ENCODE measurements at regions not wholly inside any gene's neighbourhood (a gene's known extent, or its start where the extent isn't known, plus 50 kb on each side); places are given as distances from the start of the nearest gene placed in this dataset.

DNA sequence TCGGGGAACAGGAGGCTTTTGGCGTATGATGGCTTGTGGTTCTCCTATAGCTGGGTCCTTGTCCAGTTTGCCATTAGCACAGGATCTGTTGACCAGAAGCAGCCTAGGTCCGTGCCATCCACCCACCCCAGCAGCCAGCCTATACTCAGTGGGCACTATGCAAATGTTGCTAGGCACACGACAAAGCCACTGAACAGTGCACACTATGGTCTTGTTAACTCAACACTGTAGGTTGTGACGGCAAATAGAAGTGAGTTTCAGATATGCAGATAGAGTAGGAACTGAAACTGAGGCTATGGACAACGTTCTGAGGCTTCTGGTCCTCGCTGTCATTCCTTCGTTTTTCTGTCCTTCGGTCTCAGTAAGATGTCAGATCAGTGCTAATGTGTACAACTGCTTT lies 541.3 kb upstream of the TENM3 start:
- H3K36me3 ChIP-seq (ENCODE audit: insufficient read depth, low read length) = no peaks in the 10 kb centered on the region
- no peaks in the 10 kb centered on the region for H3K9me3 ChIP-seq (replicated peaks; ENCODE audit: low read length)
- no peak overlapping the region for H3K9ac ChIP-seq (ENCODE audit: low read depth, low read length)
- H3K4me2 ChIP-seq (ENCODE audit: low read length) = no peak overlapping the region
- no peaks in the 10 kb centered on the region for H3K27me3 ChIP-seq (ENCODE audit: control insufficient read depth, insufficient read depth, low read length)
- no peaks in the 10 kb centered on the region for H3K4me1 ChIP-seq (ENCODE audit: control insufficient read depth, insufficient read depth, low read length)
- H3K4me3 ChIP-seq (ENCODE audit: low read length) = no peak overlapping the region

- H3K27me3 ChIP-seq (ENCODE audit: control insufficient read depth, insufficient read depth, low read length) = no peaks in the 10 kb centered on the region
- no peaks in the 10 kb centered on the region for H3K9me3 ChIP-seq (replicated peaks; ENCODE audit: low read length)
- no peak overlapping the region for H3K9ac ChIP-seq (ENCODE audit: low read depth, low read length)
- no peaks in the 10 kb centered on the region for H3K4me1 ChIP-seq (ENCODE audit: control insufficient read depth, insufficient read depth, low read length)
- H3K4me3 ChIP-seq (ENCODE audit: low read length) = no peak overlapping the region
- no peak overlapping the region for H3K4me2 ChIP-seq (ENCODE audit: low read length)
- H3K36me3 ChIP-seq (ENCODE audit: insufficient read depth, low read length) = no peaks in the 10 kb centered on the region
These were observed 540.2 kb upstream of the TENM3 start for GRCh38 chr4:181702864-181703495.

GRCh38 chr4:181710143-181710542 lies 533.1 kb upstream of the TENM3 start:
- H3K4me1 ChIP-seq (ENCODE audit: control insufficient read depth, insufficient read depth, low read length) = no peaks in the 10 kb centered on the region
- H3K9me3 ChIP-seq (replicated peaks; ENCODE audit: low read length) = no peaks in the 10 kb centered on the region
- no peaks in the 10 kb centered on the region for H3K27me3 ChIP-seq (ENCODE audit: control insufficient read depth, insufficient read depth, low read length)
- H3K36me3 ChIP-seq (ENCODE audit: insufficient read depth, low read length) = no peaks in the 10 kb centered on the region
- H3K9ac ChIP-seq (ENCODE audit: low read depth, low read length) = no peak overlapping the region
- H3K4me2 ChIP-seq (ENCODE audit: low read length) = no peak overlapping the region
- H3K4me3 ChIP-seq (ENCODE audit: low read length) = no peak overlapping the region

GRCh38 chr4:181711387-181711786 lies 531.8 kb upstream of the TENM3 start:
- Histone ChIP-seq H3K9me3 (replicated peaks; ENCODE audit: low read length) (no peaks in the 10 kb centered on the region), H3K4me2 (ENCODE audit: low read length) (no peak overlapping the region), H3K9ac (ENCODE audit: low read depth, low read length) (no peak overlapping the region), H3K36me3 (ENCODE audit: insufficient read depth, low read length) (no peaks in the 10 kb centered on the region), H3K27me3 (ENCODE audit: control insufficient read depth, insufficient read depth, low read length) (no peaks in the 10 kb centered on the region), H3K4me3 (ENCODE audit: low read length) (no peak overlapping the region), H3K4me1 (ENCODE audit: control insufficient read depth, insufficient read depth, low read length) (no peaks in the 10 kb centered on the region)

DNA sequence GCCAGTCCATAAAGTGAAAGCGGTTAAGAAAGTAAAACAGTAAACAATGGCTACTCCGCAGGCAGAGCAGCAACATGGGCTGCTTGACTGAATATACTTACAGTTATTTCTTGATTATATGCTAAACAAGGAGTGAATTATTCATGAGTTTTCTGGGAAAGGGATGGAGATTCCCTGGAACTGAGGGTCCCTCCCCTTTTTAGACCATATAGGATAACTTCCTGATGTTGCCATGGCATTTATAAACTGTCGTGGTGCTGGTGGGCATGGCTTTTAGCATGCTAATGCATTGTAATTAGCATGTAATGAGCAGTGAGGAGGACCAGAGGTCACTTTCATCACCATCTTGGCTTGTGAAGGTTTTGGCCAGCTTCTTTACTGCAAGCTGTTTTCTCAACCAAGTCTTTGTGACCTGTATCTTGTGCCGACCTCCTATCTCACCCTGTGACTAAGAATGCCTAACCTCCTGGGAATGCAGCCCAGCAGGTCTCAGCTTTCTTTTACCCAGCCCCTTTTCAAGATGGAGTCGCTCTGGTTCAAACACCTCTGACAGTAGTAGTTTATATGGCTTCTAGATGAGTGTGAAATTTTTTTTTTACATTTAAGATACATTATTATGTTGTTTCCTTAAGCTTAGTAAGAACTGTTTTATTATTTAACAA lies 514.8 kb upstream of the TENM3 start:
- H3K4me2 ChIP-seq (ENCODE audit: low read length) = no peak overlapping the region
- no peak overlapping the region for H3K4me3 ChIP-seq (ENCODE audit: low read length)
- no peaks in the 10 kb centered on the region for H3K9me3 ChIP-seq (replicated peaks; ENCODE audit: low read length)
- H3K9ac ChIP-seq (ENCODE audit: low read depth, low read length) = no peak overlapping the region
- H3K36me3 ChIP-seq (ENCODE audit: insufficient read depth, low read length) = no peaks in the 10 kb centered on the region
- no peaks in the 10 kb centered on the region for H3K4me1 ChIP-seq (ENCODE audit: control insufficient read depth, insufficient read depth, low read length)
- no peaks in the 10 kb centered on the region for H3K27me3 ChIP-seq (ENCODE audit: control insufficient read depth, insufficient read depth, low read length)

- Histone ChIP-seq H3K27me3 (ENCODE audit: control insufficient read depth, insufficient read depth, low read length) (no peaks in the 10 kb centered on the region), H3K9me3 (replicated peaks; ENCODE audit: low read length) (no peaks in the 10 kb centered on the region), H3K4me2 (ENCODE audit: low read length) (no peak overlapping the region), H3K36me3 (ENCODE audit: insufficient read depth, low read length) (no peaks in the 10 kb centered on the region), H3K9ac (ENCODE audit: low read depth, low read length) (no peak overlapping the region), H3K4me3 (ENCODE audit: low read length) (no peak overlapping the region), H3K4me1 (ENCODE audit: control insufficient read depth, insufficient read depth, low read length) (no peaks in the 10 kb centered on the region)
These were observed 511.3 kb upstream of the TENM3 start for GRCh38 chr4:181731900-181732299.

- no peak overlapping the region for H3K4me3 ChIP-seq (ENCODE audit: low read length)
- H3K9me3 ChIP-seq (replicated peaks; ENCODE audit: low read length) = no peaks in the 10 kb centered on the region
- no peak overlapping the region for H3K4me2 ChIP-seq (ENCODE audit: low read length)
- no peaks in the 10 kb centered on the region for H3K4me1 ChIP-seq (ENCODE audit: control insufficient read depth, insufficient read depth, low read length)
- no peak overlapping the region for H3K9ac ChIP-seq (ENCODE audit: low read depth, low read length)
- no peaks in the 10 kb centered on the region for H3K27me3 ChIP-seq (ENCODE audit: control insufficient read depth, insufficient read depth, low read length)
- H3K36me3 ChIP-seq (ENCODE audit: insufficient read depth, low read length) = no peaks in the 10 kb centered on the region
These were observed 505.5 kb upstream of the TENM3 start for GRCh38 chr4:181737744-181738143.

GRCh38 chr4:181739031-181739430 lies 504.2 kb upstream of the TENM3 start:
- no peaks in the 10 kb centered on the region for H3K9me3 ChIP-seq (replicated peaks; ENCODE audit: low read length)
- H3K4me1 ChIP-seq (ENCODE audit: control insufficient read depth, insufficient read depth, low read length) = no peaks in the 10 kb centered on the region
- no peaks in the 10 kb centered on the region for H3K36me3 ChIP-seq (ENCODE audit: insufficient read depth, low read length)
- no peaks in the 10 kb centered on the region for H3K27me3 ChIP-seq (ENCODE audit: control insufficient read depth, insufficient read depth, low read length)
- no peak overlapping the region for H3K4me2 ChIP-seq (ENCODE audit: low read length)
- H3K9ac ChIP-seq (ENCODE audit: low read depth, low read length) = no peak overlapping the region
- no peak overlapping the region for H3K4me3 ChIP-seq (ENCODE audit: low read length)

DNA sequence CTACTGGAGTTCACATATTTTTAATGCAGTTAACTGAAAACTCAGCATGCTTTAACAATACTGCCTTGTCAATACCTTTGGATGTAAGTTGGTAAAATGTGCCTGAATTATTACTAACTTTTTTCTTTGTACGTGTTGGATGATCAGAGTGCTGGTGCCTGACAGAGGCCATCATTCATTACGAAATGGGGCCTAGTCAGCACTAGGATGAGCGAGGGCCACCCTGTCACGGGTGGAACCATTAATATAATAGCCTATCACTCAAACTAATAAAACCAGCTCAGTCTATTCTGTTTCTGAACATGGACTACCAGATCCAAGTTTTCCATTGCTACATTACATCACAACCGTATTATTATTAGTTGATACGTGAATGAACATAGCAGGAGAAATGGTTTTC lies 501.7 kb upstream of the TENM3 start:
- no peaks in the 10 kb centered on the region for H3K4me1 ChIP-seq (ENCODE audit: control insufficient read depth, insufficient read depth, low read length)
- no peaks in the 10 kb centered on the region for H3K9me3 ChIP-seq (replicated peaks; ENCODE audit: low read length)
- H3K36me3 ChIP-seq (ENCODE audit: insufficient read depth, low read length) = no peaks in the 10 kb centered on the region
- H3K9ac ChIP-seq (ENCODE audit: low read depth, low read length) = no peak overlapping the region
- H3K4me3 ChIP-seq (ENCODE audit: low read length) = no peak overlapping the region
- H3K27me3 ChIP-seq (ENCODE audit: control insufficient read depth, insufficient read depth, low read length) = no peaks in the 10 kb centered on the region
- H3K4me2 ChIP-seq (ENCODE audit: low read length) = no peak overlapping the region

- H3K4me3 ChIP-seq (ENCODE audit: low read length) = no peak overlapping the region
- H3K9ac ChIP-seq (ENCODE audit: low read depth, low read length) = no peak overlapping the region
- no peaks in the 10 kb centered on the region for H3K36me3 ChIP-seq (ENCODE audit: insufficient read depth, low read length)
- no peaks in the 10 kb centered on the region for H3K4me1 ChIP-seq (ENCODE audit: control insufficient read depth, insufficient read depth, low read length)
- H3K9me3 ChIP-seq (replicated peaks; ENCODE audit: low read length) = no peaks in the 10 kb centered on the region
- H3K27me3 ChIP-seq (ENCODE audit: control insufficient read depth, insufficient read depth, low read length) = no peaks in the 10 kb centered on the region
- no peak overlapping the region for H3K4me2 ChIP-seq (ENCODE audit: low read length)
These were observed 497.1 kb upstream of the TENM3 start for GRCh38 chr4:181745933-181746625.

DNA sequence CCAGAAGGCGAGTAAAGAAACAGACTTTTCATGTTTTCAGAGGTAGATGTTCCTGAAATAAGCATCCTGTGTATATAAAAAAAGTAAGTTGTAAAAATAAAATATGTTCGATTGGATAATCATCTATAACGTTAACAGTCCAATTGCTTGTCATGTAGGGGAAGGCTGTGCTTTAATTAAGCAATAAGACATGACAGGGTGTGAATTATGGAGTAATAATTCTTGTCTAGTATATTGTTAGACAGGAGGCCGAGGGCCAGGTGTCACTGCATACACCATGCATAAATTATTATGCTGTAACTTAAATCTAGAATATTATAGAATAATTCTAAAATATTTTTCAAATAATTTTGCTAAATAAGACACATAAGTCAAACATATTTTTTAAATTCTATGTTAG lies 494.6 kb upstream of the TENM3 start:
- Histone ChIP-seq H3K9me3 (replicated peaks; ENCODE audit: low read length) (no peaks in the 10 kb centered on the region), H3K4me1 (ENCODE audit: control insufficient read depth, insufficient read depth, low read length) (no peaks in the 10 kb centered on the region), H3K9ac (ENCODE audit: low read depth, low read length) (no peak overlapping the region), H3K27me3 (ENCODE audit: control insufficient read depth, insufficient read depth, low read length) (no peaks in the 10 kb centered on the region), H3K4me2 (ENCODE audit: low read length) (no peak overlapping the region), H3K4me3 (ENCODE audit: low read length) (no peak overlapping the region), H3K36me3 (ENCODE audit: insufficient read depth, low read length) (no peaks in the 10 kb centered on the region)

DNA sequence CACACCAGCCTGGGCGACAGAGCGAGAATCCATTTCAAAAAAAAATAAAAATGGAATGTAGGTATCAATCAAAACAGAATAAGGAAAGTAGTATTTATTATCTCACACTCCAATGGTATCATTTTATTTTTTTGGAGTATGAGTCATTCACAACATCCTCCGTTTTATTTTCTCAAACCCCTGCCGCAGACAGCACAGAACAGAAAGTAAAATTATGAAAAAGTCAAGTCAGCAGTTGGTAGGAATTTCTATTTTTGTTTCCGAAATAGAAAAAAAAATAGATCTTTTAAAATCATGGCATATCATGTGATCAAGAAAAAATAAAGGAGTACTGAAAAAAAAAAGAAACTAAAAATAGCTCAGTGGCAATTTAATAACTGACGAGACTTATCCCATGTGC lies 490.7 kb upstream of the TENM3 start:
- peak overlapping the region; percentile 42 for H3K4me2 ChIP-seq (ENCODE audit: low read length)
- H3K9ac ChIP-seq (ENCODE audit: low read depth, low read length) = no peak overlapping the region
- H3K36me3 ChIP-seq (ENCODE audit: insufficient read depth, low read length) = no peaks in the 10 kb centered on the region
- no peaks in the 10 kb centered on the region for H3K27me3 ChIP-seq (ENCODE audit: control insufficient read depth, insufficient read depth, low read length)
- no peaks in the 10 kb centered on the region for H3K9me3 ChIP-seq (replicated peaks; ENCODE audit: low read length)
- H3K4me1 ChIP-seq (ENCODE audit: control insufficient read depth, insufficient read depth, low read length) = no peaks in the 10 kb centered on the region
- H3K4me3 ChIP-seq (ENCODE audit: low read length) = no peak overlapping the region
